Spleen (tissue), 11 donors: ENCODE measurements at regions not wholly inside any gene's neighbourhood (a gene's known extent, or its start where the extent isn't known, plus 50 kb on each side); places are given as distances from the start of the nearest gene placed in this dataset.
A peak's percentile ranks its signal among the peaks of the same experiment; 100 is the strongest.

ENCODE experiments used
- DNase-seq: peaks from one replicate; pipeline ENCODE4 v3.0.0-alpha.2; 2020
- H3K27ac ChIP-seq, 8 donors: fragments of 200-600 bp; sonication (generic) in 7 of 8; 1 replicate in 4 of 8; 2 replicates in 4 of 8; pipeline versions ENCODE4 v1.5.0 to v1.8.0; 2016 to 2021; ENCODE audit warnings: inconsistent platforms in 4 of 8, mild to moderate bottlenecking in 4 of 8, moderate library complexity in 1 of 8
- H3K27me3 ChIP-seq, 7 donors: fragments of 200-600 bp; sonication (generic) in 6 of 7; replicated peaks in 1 of 7; 1 replicate in 4 of 7; 2 replicates in 3 of 7; pipeline versions ENCODE4 v1.5.0 to v1.8.0; 2016 to 2021; ENCODE audit warnings: inconsistent platforms in 3 of 7, mild to moderate bottlenecking in 1 of 7
- H3K36me3 ChIP-seq, 6 donors: fragments of 200-600 bp; sonication (generic) in 5 of 6; 1 replicate in 4 of 6; 2 replicates in 2 of 6; pipeline versions ENCODE4 v1.5.0 to v1.8.0; 2016 to 2021; ENCODE audit warnings: inconsistent platforms in 2 of 6
- H3K4me1 ChIP-seq, 6 donors: fragments of 200-600 bp; sonication (generic) in 5 of 6; 1 replicate in 3 of 6; 2 replicates in 3 of 6; pipeline versions ENCODE4 v1.5.0 to v1.8.0; 2016 to 2021; ENCODE audit warnings: inconsistent platforms in 3 of 6
- H3K4me3 ChIP-seq, 8 donors: fragments of 200-600 bp; sonication (generic) in 7 of 8; 1 replicate in 4 of 8; 2 replicates in 4 of 8; pipeline versions ENCODE4 v1.5.0 to v1.8.0; 2016 to 2021; ENCODE audit warnings: inconsistent platforms in 4 of 8, mild to moderate bottlenecking in 4 of 8, moderate library complexity in 2 of 8
- H3K9me3 ChIP-seq, 8 donors: fragments of 200-600 bp; sonication (generic) in 7 of 8; 1 replicate in 4 of 8; 2 replicates in 4 of 8; pipeline versions ENCODE4 v1.5.0 to v1.8.0; 2016 to 2021; ENCODE audit warnings: inconsistent platforms in 4 of 8
- POLR2A ChIP-seq, 3 donors: fragments of 450-650 bp; IDR thresholded peaks; one replicate each; pipeline ENCODE4 v1.5.1; 2017; ENCODE audit warnings: antibody characterized with exemption in 3 of 3, mild to moderate bottlenecking in 1 of 3
- POLR2AphosphoS5 ChIP-seq, 3 donors: sonication (generic); formaldehyde crosslinking; IDR thresholded peaks; one replicate each; pipeline ENCODE4 v1.5.1; 2017; ENCODE audit warnings: antibody characterized with exemption in 3 of 3
- WGBS, 5 donors: extraction: QIAGEN DNeasy Blood & Tissue Kit in 3 of 5; methylation state at CpG; one replicate each; pipeline versions ENCODE4 v1.1.5 to v1.1.7; 2013 to 2018; 5-methylcytosine and 5-hydroxymethylcytosine counted together
- intact Hi-C: fragments of 100-400 bp; cut with DNase I; formaldehyde crosslinking; loops from one replicate; pipeline ENCODE4 v1.15.0; 2023; ENCODE audit warnings: low total_unique reads
- TF ChIP-seq, protein P1 (sequence below), 11 experiments: fragments of 200-600 bp in 7 of 11; fragments of 450-650 bp in 4 of 11; sonication (generic) in 4 of 11; IDR thresholded peaks in 8 of 11; conservative IDR thresholded peaks in 3 of 11; 1 replicate in 7 of 11; 2 replicates in 4 of 11; pipeline versions ENCODE4 v1.4.0 to v1.8.0; 2016 to 2021; ENCODE audit warnings: antibody characterized with exemption in 11 of 11, inconsistent platforms in 4 of 11, mild to moderate bottlenecking in 1 of 11
- donor health status: healthy with polysubstance abuse.
- donor health status: DM: no; HTN: no; CAD: no; lungs with moderate emphysema.
- donor health status: DM: no; HTN: no; CAD: no.
- donor health status: Bipolar disorder and iron deficiency.
- donor health status: healthy.
- donor health status: DM: no; HTN: no; CAD: no.
- donor health status: DM: yes; HTN: yes; CAD: no.

DNA sequence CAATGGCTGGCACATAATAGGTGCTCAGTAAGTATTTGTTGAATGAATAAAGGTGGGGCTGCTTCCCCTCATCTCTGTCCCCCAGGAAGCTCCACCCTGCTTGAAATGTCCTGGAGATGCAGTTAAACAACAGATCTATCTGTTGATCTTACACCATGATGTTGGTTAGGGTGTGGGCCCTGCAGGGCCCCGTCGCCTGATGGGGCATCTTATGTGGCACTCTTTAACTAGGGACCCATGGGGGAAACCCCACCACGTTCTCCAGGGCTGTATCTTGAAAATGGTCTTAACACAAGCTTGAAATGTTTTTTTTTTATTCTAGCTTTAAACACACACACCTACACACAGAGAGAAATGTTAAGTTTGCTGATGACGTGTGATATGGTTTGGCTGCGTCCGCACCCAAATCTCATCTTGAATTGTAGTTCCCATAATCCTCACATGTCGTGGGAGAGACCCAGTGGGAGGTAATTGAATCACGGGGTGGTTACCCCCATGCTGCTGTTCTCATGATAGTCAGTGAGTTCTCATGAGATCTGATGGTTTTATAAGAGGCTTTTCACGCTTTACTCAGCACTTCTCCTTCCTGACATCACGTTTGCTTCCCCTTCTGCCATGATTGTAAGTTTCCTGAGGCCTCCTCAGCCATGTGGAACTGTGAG is 741.7 kb downstream of the VRK1 start:
- no peak for TF ChIP-seq POLR2AphosphoS5 (IDR thresholded peaks at IDR 0.05)
- TF ChIP-seq POLR2A (IDR thresholded peaks at IDR 0.05): no peak
- TF ChIP-seq, protein P1, sequence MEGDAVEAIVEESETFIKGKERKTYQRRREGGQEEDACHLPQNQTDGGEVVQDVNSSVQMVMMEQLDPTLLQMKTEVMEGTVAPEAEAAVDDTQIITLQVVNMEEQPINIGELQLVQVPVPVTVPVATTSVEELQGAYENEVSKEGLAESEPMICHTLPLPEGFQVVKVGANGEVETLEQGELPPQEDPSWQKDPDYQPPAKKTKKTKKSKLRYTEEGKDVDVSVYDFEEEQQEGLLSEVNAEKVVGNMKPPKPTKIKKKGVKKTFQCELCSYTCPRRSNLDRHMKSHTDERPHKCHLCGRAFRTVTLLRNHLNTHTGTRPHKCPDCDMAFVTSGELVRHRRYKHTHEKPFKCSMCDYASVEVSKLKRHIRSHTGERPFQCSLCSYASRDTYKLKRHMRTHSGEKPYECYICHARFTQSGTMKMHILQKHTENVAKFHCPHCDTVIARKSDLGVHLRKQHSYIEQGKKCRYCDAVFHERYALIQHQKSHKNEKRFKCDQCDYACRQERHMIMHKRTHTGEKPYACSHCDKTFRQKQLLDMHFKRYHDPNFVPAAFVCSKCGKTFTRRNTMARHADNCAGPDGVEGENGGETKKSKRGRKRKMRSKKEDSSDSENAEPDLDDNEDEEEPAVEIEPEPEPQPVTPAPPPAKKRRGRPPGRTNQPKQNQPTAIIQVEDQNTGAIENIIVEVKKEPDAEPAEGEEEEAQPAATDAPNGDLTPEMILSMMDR (IDR thresholded peaks at IDR 0.05 in 8 of 11, conservative IDR thresholded peaks at IDR 0.05 in 3 of 11): no peak
- intact Hi-C loops: no loop called here
- H3K27ac ChIP-seq: no peak overlapping the region
- H3K4me3 ChIP-seq: no peak overlapping the region
- H3K36me3 ChIP-seq: no peaks in the 10 kb centered on the region
- WGBS, 5 donors: 64 to 71% (median 66%) methylated on average over 10 of the region's 10 CpGs
- H3K27me3 ChIP-seq: peaks cover 0 to under 1% (median 0%) of the 10 kb centered on the region in 7 donors
- DNase-seq: no peak
- H3K9me3 ChIP-seq: peaks cover 0 to 5% (median 0%) of the 10 kb centered on the region in 8 donors
- peaks cover 0 to 7% (median 0%) of the 10 kb centered on the region in 6 donors for H3K4me1 ChIP-seq

DNA sequence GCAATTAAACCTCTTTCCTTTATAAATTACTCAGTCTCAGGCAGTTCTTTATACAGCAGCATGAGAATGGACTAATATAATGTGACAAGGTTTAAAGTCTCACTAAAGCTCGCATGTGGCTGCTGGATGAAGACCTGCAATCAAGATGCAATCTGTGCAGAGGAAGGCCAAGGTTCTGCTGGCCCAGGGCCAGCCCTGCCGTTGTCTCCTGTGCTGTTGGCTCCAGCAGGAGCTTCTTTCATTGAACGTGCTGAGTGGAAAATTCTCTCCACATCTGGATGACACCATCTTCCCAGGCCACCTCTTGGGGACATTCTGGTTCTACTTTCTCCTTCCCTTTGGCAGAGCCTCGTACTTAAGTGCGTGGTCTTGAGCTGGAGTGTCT is 742.2 kb downstream of the VRK1 start:
- H3K27me3 ChIP-seq: no peaks in the 10 kb centered on the region
- WGBS, 5 donors: 68 to 74% (median 72%) methylated on average over 5 of the region's 5 CpGs
- intact Hi-C loops: no loop called here

DNA sequence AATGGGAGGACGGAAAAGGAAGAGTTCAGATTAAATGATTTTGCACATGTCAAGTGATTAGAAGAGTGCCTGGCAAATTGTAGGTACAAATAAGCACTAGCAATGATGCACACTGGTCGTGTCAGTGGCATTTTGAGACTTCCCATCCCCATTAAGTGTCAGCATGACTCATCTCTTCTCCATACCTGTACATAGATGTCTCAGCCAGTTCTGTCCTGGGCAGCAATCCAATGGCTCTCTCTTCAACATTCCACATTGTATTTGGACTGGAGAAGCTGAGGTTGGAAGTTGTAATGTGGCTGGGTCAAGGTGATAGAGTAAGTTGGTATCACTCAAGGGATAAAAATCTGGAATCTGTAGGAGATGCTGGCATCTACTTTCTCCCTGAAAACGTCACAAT is 742.7 kb downstream of the VRK1 start:
- DNase-seq: no peak
- Histone ChIP-seq H3K4me1 (peaks cover 0 to 12% (median 0%) of the 10 kb centered on the region in 6 donors), H3K9me3 (peaks cover 0 to 5% (median 0%) of the 10 kb centered on the region in 8 donors), H3K4me3 (no peak overlapping the region), H3K27me3 (no peaks in the 10 kb centered on the region), H3K36me3 (no peaks in the 10 kb centered on the region), H3K27ac (no peak overlapping the region)
- intact Hi-C loops: no loop called here
- 71 to 81% (median 76%) methylated on average over 3 of the region's 3 CpGs for WGBS, 5 donors
- TF ChIP-seq POLR2A (IDR thresholded peaks at IDR 0.05): no peak
- TF ChIP-seq, protein P1 (IDR thresholded peaks at IDR 0.05 in 8 of 11, conservative IDR thresholded peaks at IDR 0.05 in 3 of 11): no peak
- TF ChIP-seq POLR2AphosphoS5 (IDR thresholded peaks at IDR 0.05): no peak

More for the DNA sequence above, 742.2 kb downstream of the VRK1 start:
- H3K9me3 ChIP-seq: peaks cover 0 to 5% (median 0%) of the 10 kb centered on the region in 8 donors
- no peak overlapping the region for H3K27ac ChIP-seq
- no peaks in the 10 kb centered on the region for H3K36me3 ChIP-seq
- DNase-seq: no peak
- peaks cover 0 to 12% (median 0%) of the 10 kb centered on the region in 6 donors for H3K4me1 ChIP-seq
- TF ChIP-seq POLR2A (IDR thresholded peaks at IDR 0.05): no peak
- H3K4me3 ChIP-seq: no peak overlapping the region

DNA sequence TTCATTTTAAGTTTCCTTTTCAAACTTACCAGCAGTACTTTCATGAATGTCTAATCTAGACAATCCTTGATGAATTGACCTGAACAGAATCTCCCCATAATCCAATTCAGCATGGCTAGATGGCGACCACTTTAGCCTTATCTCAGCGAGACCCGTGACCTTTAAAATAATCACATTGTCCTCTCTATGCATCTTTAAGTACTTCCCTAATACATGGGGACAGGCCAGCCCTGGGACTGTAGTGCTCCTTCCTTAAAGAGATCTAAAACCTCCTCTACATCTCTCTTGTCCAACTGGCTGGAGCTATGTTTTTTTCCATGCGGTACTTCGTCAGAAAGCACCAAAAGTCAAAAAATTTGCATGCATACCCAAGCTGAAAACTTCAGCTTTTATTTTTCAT is 746.0 kb downstream of the VRK1 start:
- H3K4me1 ChIP-seq: peaks cover 0 to 12% (median 0%) of the 10 kb centered on the region in 6 donors
- no peak for DNase-seq
- TF ChIP-seq POLR2AphosphoS5 (IDR thresholded peaks at IDR 0.05) (no peak), POLR2A (IDR thresholded peaks at IDR 0.05) (no peak)
- TF ChIP-seq, protein P1 (IDR thresholded peaks at IDR 0.05 in 8 of 11, conservative IDR thresholded peaks at IDR 0.05 in 3 of 11): no peak
- peak overlapping the region in 2 of 8 donors; percentile 63 to 69 for H3K27ac ChIP-seq
- H3K9me3 ChIP-seq: peaks cover 0 to 5% (median 0%) of the 10 kb centered on the region in 8 donors
- no peaks in the 10 kb centered on the region for H3K36me3 ChIP-seq
- WGBS, 5 donors: 58 to 66% (median 62%) methylated on average over 5 of the region's 5 CpGs
- no peak overlapping the region for H3K4me3 ChIP-seq
- intact Hi-C loops: no loop called here
- no peaks in the 10 kb centered on the region for H3K27me3 ChIP-seq
